ENCODE measurements at regions not wholly inside any gene's neighbourhood (a gene's known extent, or its start where the extent isn't known, plus 50 kb on each side); places are given as distances from the start of the nearest gene placed in this dataset.
"Not testable (repeated sequence)": the region's sequence is repeated elsewhere in the genome, so short reads cannot be mapped to it uniquely, and the experiment has no call there.

DNA sequence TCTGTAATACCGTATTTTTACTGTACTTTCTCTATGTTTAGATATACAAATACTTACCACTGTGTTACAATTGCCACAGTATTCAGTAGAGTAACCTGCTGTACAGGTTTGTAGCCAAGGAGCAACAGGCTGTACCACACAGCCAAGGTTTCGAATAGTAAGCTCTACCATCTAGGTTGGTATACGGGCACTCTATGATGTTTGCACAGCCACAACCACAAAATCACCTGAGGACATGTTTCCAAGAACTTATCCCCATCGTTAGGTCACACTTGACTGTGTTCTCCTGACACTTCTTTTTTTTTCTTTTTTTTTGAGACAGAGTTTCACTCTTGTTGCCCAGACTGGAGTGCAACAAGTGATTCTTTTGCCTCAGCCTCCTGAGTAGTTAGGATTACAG lies 134.6 kb upstream of the TRIM24 start:
- no peak for DNase-seq

DNA sequence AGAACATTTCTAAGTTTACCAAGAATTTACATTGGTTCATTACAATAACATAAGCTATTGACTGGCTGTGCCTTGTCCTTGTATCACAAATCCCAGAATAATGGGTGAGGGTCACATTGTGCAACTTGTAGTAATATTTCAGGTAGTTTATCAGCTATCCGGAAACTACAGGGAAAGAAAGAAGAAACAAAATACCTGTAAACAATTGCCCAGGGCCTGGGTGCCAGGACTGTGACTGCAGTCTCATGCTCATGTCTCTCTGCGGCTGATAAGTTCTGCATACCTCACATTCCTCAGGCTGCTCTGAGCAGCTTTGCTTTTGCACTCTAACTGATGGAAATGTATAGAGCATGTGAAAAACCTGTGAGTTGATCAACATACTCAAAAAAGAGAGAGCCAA lies 131.8 kb upstream of the TRIM24 start:
- DNase-seq = no peak

DNA sequence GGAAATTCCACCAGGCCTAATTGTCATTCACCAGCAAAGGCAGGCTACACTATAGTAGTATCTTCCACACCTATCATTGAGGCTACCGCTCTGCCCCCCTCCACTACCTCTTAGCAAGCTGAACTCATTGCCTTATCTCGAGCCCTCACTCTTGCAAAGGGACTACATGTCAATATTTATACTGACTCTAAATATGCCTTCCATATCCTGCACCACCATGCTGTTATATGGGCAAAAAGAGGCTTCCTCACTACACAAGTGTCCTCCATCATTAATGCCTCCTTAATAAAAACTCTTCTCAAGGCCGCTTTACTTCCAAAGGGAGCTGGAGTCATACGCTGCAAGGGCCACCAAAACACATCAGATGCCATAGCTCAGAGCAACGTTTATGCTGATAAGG lies 127.2 kb upstream of the TRIM24 start:
- DNase-seq = not testable (repeated sequence)

DNA sequence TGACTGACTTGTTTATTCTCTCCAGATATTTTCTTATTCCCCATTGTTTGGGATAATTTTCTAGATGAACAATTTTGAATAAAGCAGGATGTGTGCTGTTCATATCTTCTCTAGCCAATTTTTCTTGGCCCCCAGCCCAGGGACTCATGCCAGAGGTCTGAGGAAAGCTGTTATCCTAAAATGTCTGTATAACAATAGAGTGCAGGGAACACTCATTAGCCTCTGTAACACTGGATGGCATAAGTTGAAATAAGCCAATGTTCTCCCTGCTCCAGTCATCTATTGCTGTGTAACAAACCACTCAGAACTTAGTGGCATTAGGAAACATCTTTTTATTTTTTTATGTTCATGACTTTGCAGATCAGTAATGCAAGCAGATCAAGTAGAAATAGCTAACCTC lies 121.7 kb upstream of the TRIM24 start:
- DNase-seq = no peak

DNA sequence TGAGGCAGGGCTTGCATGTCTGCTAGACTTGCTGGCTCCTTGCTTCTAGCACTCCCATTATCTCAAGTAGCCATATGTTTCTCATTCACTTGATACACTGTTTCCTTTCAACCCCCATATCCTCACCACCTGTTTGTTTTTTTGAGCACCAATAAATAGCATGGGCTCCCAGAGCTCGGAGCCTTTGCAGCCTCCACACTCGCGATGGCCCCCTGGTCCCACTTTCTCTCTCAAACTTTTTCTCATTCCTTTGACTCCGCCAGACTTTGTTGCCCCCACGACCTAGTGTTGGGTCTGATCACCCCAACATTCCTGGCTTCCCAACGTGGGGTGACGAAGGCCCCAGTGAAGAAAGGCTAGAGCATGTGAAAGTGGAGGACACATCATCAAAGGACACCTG lies 120.8 kb upstream of the TRIM24 start:
- not testable (repeated sequence) for DNase-seq

DNA sequence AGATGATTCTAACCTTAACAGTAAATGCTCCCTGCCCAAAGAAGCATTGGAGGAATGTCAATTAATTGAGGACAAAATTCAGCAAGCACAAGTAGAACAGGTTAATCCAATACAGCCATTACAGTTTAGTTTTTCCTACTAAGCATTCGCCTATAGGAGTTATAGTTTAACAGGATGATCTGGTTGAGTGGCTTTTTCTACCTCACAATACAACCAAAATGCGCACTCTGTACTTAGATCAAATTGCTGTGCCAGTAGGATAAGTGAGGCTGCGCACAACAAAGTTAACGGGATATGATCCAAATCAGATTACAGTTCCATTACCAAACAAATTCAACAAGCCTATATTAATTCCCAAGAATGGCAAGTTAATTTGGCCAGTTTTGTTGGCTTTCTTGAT lies 117.1 kb upstream of the TRIM24 start:
- no peak for DNase-seq

DNA sequence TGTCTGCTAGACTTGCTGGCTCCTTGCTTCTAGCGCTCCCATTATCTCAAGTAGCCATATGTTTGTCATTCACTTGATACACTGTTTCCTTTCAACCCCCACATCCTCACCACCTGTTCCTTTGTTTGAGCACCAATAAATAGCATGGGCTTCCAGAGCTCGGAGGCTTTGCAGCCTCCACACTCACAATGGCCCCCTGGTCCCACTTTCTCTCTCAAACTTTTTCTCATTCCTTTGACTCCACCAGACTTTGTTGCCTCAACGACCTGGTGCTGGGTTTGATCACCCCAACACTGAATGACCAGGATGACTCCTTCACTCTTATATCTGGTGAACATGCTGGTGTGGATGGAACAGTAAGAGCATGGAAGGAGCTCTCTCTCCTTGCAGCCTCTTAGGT lies 114.5 kb upstream of the TRIM24 start:
- no peak for DNase-seq

DNA sequence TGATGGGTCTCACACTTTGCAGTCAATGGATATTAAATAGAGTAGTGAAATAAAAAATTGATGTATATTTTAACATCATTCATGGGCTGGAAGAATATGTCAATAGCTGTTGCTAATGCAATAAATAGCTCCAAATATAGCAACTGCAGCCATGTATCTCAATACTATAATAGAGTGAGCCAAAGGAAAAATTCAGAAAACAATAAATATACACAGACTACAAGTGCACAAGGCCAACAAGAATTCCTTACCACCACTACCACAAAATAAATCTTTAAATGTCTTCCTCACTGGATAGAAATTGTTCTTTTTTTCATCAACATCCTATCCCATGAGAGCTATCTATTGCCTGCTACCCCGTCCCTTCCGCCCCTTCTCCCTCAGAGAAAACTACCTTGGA lies 113.1 kb upstream of the TRIM24 start:
- no peak for DNase-seq

DNA sequence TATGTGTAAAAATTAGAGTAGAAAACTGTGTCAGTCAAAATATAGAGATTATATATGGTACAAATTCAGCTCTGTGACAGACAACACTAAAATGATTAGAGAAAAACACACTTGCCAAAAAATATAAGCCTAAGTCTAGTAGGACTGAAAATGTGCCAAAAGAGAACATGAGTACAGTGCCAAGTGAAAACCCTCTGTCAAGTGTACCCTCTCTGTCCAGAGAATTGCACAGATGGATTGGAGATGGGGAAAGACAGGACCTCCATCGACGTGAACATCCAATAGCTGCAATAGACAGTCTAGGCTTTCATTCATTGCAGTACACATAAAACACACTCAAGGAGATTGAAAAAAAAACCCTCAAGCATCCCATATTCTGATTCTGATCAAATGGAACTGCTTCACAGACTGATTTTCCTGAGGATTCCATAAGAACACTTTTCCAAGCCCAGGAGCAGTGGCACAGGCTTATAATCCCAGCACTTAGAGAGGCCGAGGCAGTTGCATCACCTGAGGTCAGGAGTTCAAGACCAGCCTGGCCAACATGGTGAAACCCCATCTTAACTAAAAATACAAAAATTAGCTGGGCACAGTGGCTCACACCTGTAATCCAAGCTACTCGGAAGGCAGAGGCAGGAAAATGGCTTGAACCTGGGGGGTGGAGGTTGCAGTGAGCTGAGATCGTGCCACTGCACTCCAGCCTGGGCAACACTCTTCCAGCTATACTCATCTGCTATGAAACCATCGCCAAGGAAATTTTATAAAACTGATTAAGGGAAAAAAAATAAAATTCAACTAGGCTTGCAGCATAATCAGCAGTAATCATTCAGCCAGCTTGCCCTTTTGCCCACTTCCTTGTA lies 110.0 kb upstream of the TRIM24 start:
- DNase-seq = no peak

DNA sequence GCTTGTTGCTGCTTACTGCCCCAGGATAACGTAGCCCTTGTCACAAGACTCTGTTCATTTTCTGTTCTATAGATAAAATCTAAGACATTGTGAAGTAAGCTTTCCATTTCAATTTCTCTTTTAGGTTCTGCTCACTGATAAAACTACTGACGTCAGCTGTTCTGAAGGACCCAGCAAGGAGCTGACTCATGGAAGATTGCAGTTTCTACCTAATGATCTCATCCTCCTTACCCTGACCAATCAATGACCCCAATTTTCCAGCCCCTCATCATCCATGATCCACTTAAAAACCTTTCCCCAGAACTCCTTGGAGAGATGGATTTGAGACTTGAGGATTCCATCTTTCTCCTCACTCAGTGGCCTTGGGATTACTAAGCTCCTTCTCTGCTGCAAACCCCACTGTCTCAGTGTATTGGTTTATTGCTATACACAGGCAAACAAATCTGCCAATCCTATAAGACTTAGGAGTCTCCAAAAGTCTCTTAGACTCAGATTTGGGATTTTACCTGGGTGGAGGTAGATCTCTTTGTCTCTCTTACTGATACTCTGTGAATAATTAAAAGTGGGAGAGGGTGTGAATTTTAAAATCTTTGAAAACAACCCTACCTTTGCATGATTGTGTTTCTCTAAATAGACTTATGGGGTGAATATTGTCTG lies 109.2 kb upstream of the TRIM24 start:
- DNase-seq = no peak

DNA sequence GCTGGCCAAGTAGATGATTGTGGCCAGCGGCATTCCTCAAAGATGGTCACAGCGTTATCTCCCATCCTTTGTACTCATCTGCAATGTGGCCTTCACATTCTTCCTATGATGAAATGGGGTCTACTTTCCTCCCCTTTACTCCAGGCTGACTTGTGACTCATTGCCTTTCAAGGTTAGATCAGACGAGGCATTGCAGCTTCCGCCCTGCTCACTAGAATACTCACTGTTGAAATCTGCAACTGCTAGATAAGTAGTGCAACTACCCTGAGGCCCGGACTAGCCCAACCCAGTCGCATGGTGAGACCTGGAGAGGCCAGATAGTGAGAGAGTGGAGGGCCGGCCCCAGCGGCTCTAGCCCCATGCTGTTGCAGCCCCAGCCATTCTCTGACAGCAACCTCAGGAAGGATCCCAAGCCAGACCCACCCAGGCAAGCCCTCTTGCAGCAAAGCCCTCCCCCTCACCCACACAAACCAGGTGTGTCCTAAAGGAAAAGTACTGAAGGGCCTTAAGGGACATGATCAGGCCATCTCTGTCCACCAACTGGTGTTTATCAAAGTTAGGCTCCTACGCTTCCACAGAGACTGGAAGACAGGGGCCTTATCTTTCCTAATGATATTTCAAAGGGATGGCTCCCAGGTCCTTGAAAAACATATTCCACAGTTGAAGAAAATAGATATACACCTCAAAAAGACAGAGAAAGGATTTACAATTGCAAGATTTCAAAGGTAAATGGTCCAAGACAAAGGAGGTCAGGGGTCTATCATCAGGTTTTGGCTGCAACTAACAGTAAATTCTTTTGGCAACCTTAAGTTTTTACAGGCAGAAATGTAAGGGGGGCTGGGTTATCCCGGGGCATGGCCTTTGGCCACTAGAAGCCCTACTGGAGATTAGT lies 107.2 kb upstream of the TRIM24 start:
- no peak for DNase-seq

DNA sequence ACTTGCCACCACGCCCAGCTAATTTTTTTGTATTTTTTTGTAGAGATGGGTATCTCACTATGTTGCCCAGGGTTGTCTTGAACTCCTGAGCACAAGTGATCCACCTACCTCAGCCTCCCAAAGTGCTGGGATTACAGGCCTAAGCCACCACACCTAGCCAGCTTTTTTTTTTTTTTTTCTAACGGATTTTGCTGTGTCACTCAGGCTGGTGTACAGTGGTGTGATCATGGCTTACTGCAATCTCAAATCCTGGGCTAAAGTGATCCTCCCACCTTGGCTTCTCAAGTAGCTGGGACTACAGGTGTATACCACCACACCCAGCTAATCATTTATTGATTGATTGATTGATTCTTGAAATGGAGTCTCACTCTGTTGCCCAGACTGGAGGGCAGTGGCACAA lies 106.0 kb upstream of the TRIM24 start:
- DNase-seq = no peak

DNA sequence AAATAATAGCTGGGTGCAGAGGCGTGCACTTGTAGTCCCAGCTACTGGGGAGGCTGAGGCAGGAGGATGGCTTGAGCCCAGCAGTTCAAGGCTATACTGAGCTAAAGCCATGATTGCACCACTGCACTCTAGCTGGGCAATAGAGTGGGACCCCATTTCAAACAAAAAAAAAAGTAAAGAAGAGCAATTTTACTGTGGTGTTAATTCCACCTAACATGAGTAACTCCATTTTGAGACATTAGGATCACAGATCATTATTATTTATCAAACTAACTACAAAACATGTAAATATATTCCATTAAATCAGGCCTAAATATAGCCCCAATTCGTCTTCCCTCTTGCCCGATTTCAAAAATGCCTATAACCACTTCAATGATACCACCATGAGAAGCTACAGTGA lies 104.8 kb upstream of the TRIM24 start:
- no peak for DNase-seq

DNA sequence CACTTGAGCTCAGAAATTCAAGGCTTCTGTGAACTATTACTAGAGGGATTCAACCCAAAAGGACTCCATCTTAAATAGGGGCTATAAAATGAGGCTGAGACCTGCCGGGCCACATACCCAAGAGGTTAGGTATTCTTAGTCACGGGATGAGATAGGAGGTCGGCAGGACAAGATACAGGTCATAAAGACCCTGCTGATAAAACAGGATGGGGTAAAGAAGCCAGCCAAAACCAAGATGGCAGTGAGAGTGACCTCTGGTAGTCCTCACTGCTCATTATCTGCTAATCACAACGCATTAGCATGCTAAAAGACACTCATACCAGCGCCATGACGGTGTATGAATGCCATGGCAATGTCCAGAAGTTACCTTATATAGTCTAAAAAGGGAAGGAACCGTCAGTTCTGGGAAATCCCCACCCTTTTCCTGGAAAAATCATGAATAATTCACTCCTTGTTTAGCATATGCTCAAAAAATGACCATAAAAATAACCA lies 101.2 kb upstream of the TRIM24 start:
- no peak for DNase-seq

DNA sequence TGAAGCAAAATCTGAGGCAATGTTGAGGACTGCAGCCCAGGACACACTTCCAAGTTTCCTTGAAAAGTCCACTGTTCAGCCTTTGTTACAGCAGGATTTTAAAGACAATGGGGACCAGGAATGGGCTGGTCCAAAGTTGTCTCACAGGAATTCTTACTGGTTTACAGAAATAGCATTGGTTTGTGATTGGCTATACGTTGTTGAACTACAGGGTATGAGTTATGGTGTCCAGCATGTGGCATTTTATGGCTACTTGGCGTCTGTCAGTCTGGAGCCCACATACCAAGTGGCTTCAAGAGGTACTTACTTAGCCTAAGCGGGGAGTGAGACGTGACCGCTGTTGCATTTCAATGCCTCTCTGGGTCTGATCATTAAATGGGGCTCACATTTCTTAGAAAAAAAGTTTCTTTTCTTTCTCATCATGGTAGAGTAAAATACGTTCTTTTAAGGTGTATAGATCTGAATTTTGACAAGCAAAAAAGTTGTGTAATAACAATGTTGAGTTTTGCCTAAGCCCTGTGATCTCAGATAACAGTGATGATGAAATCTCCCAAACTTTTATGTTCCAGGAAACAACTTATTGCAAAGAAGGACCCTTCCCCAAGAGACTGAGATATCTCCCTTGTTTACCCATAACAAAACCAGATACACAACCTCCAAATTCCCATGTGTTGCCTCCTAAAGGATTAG lies 100.0 kb upstream of the TRIM24 start:
- no peak for DNase-seq

DNA sequence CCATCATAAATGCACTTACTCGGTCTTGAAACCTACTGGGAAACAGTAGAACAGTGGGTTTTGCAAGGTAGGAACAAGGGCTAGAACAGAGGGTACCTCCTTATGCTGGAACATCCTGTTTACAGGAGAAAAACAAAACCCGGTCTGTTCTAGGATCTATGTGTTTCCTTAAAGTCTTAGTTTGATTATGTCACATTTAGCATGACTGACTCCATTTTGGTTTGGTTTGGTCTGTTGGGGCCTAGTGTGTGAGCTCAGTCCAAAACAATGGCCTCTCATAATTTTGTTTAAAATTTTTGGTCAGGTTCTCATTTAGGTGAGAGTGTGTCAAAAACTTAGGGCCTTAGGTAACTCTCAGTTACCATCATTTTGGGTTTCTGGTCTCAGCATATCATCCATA lies 96.3 kb upstream of the TRIM24 start:
- no peak for DNase-seq

DNA sequence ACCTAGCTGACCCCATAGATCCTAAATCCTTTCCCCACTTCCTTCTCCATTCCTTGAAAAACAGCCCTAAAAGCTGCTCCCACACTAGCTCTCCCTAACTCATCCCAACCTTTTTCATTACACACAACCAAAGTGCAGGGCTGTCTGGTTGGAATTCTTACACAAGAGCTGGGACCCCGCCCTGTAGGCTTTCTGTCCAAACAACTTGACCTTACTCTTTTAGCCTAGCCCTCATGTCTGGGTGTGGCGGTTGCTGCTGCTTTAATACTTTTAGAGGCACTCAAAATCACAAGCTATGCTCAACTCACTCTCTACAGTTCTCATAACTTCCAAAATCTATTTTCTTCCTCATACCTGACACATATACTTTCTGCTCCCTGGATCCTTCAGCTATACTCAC lies 93.9 kb upstream of the TRIM24 start:
- DNase-seq = not testable (repeated sequence)

DNA sequence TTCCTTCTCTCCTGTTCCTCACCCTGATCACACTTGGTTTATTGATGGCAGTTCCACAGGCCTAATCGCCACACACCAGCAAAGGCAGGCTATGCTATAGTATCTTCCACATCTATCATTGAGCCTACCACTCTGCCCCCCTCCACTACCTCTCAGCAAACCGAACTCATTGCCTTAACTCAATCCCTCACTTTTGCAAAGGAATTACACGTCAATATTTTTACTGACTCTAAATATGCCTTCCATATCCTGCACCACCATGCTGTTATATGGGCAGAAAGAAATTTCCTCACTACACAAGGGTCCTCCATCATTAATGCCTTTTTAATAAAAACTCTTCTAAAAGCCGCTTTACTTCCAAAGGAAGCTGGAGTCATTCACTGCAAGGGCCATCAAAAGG lies 93.4 kb upstream of the TRIM24 start:
- not testable (repeated sequence) for DNase-seq

DNA sequence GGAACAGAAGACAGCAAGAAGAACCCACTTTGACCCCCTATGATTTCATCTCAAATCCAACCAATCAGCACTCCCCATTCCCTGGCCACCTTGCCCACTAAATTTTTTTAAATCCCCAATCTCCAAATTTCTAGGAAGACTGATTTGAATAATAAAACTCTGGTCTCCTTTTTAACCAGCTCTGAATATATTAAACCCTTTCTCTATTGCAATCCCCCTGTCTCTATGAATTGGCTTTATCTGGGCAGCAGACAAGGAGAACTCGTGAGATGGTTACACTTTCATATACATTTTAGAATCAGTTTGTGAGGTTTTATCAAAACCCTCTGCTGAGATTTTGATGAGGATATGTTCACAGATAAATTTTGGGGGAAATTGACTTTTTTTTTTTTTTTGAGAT lies 90.3 kb upstream of the TRIM24 start:
- DNase-seq = no peak

DNA sequence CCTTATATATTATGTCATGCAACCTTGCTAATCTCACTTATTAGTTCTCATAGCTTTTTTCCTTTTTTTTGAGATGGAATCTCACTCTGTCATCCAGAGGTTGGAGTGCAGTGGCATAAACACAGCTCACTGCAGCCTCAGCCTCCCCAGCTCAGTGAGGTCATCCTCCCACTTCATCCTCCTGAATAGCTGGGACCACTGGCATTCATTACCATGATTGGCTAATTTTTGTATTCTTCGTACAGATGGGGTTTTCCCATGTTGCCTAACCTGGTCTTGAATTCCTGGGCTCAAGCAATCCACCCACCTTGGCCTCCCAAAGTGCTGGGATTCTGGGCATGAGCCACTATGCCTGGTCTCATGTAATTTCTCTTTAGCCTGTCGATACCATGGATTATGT lies 89.1 kb upstream of the TRIM24 start:
- DNase-seq = no peak

DNA sequence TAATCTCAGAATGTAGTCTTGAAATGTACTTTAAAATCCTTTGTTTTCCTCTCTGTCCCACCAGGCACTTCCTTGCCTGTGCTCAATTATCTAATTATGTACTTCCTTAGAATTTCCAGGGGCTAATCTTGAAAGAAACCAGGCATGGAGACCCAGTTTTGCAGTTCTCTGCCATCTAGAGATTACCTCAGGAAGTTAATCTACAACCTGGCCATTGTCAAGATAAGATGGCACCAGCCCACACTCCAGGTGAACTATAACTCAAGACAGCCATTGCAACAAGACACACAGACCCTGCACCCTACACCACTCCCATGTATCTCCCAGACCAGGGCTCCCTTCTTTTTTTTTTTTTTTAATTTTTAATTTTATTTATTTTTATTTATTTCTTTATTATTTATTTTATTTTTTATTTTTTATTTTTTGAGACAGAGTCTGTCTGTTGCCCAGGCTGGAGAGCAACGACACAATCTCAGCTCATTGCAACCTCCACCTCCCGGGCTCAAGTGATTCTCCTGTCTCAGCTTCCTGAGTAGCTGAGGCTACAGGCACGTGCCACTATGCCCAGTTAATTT lies 85.9 kb upstream of the TRIM24 start:
- no peak for DNase-seq

DNA sequence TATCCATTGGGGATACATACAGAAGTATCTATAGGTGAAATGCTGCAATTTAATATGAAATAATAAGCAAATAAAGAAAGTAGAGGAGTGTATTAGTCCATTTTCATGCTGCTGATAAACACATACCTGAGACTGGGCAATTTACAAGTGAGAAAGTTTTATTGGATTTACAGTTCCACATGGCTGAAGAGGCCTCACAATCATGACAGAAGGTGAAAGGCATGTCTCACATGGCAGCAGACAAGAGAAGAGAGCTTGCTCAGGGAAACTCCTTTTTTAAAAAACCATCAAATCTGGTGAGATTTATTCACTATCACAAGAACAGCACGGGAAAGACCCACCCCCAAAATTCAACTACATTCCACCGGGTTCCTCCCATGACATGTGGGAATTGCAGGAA lies 82.8 kb upstream of the TRIM24 start:
- no peak for DNase-seq

Measured in stimulated activated naive CD4-positive, alpha-beta T cell (primary cell).